HepG2 (cell line): ENCODE measurements at regions not wholly inside any gene's neighbourhood (a gene's known extent, or its start where the extent isn't known, plus 50 kb on each side); places are given as distances from the start of the nearest gene placed in this dataset.

Experiments used
- ATAC-seq: fragments of 200-7000 bp; cut with Tn5 transposase; 3 replicates; pipeline ENCODE4 v1.9.1; 2020; ENCODE audit warnings: mild to moderate bottlenecking, moderate library complexity
- BruUV-seq: library from RNA; stranded (reverse); fragments of 400-500 nt; replicated peaks from 2 replicates; lab custom pipeline; 2021; lab: Mats Ljungman, UMichigan
- CTCF ChIA-PET: fragments of 300-600 bp; formaldehyde crosslinking; extraction: SDS; loops from one replicate; lab custom pipeline; 2021; ENCODE audit warnings: low total read pairs, inconsistent platforms, low intra/inter-chr PET ratio; lab: Yijun Ruan, JAX
- POLR2A ChIA-PET: fragments of 350-600 bp; sonication (Branson Sonifier 250); formaldehyde crosslinking; loops from one replicate; lab custom pipeline; 2020; ENCODE audit warnings: antibody characterized with exemption, inconsistent platforms; lab: Yijun Ruan, JAX
- DNase-seq: peaks from one replicate; pipeline ENCODE4 v3.0.0-alpha.2; 2015; ENCODE audit warnings: low spot score
- FAIRE-seq: peaks from 3 replicates; lab custom pipeline; 2011; peaks lifted over from hg19 to GRCh38; lab: Jason Lieb, UNC
- H2AFZ ChIP-seq: one replicate; pipeline ENCODE4 v1.6.1; 2011; ENCODE audit warnings: low read length, inconsistent platforms
- H3K27ac ChIP-seq: fragments of 300-600 bp; 3 replicates; pipeline ENCODE4 v1.8.0; 2011; ENCODE audit warnings: mixed run types, mild to moderate bottlenecking, mixed read lengths, low read length, inconsistent platforms; ENCODE audit not compliant: insufficient read depth; ENCODE audit errors: extremely low read length
- H3K27me3 ChIP-seq, 2 experiments: fragments of 200-600 bp in 1 of 2; 2 replicates in 1 of 2; 3 replicates in 1 of 2; pipeline versions ENCODE4 v1.6.0 to v1.8.0; 2011; ENCODE audit warnings: low read length in 2 of 2, mild to moderate bottlenecking in 2 of 2, moderate library complexity in 2 of 2, inconsistent platforms in 1 of 2; ENCODE audit not compliant: insufficient read depth in 2 of 2, control insufficient read depth in 1 of 2
- H3K36me3 ChIP-seq, 2 experiments: fragments of 200-600 bp in 1 of 2; replicated peaks in 1 of 2; 2 replicates in 1 of 2; 3 replicates in 1 of 2; pipeline versions ENCODE4 v1.5.1 to v1.8.0; 2011; ENCODE audit warnings: low read length in 2 of 2, inconsistent platforms in 1 of 2; ENCODE audit not compliant: insufficient read depth in 2 of 2, control insufficient read depth in 1 of 2
- H3K4me1 ChIP-seq: 2 replicates; pipeline ENCODE4 v1.5.1; 2012; ENCODE audit warnings: low read length, inconsistent platforms; ENCODE audit not compliant: insufficient read depth
- H3K4me2 ChIP-seq: 2 replicates; pipeline ENCODE4 v1.6.0; 2011; ENCODE audit warnings: low read depth, low read length, inconsistent platforms
- H3K4me3 ChIP-seq, 3 experiments: fragments of 200-600 bp in 1 of 3; sonication (generic), shearing (Covaris generic) in 1 of 3; replicated peaks in 1 of 3; 2 replicates each; pipeline ENCODE4 v1.5.1; 2011 to 2016; ENCODE audit warnings: low read length in 3 of 3, inconsistent platforms in 2 of 3, low read depth in 2 of 3, mild to moderate bottlenecking in 2 of 3, control low read depth in 1 of 3, mixed read lengths in 1 of 3; ENCODE audit not compliant: insufficient read depth in 1 of 3
- H3K79me2 ChIP-seq: one replicate; pipeline ENCODE4 v1.6.1; 2011; ENCODE audit warnings: low read length, inconsistent platforms; ENCODE audit not compliant: insufficient read depth
- H3K9ac ChIP-seq: 2 replicates; pipeline ENCODE4 v1.6.0; 2011; ENCODE audit warnings: mild to moderate bottlenecking, low read depth, low read length, inconsistent platforms; ENCODE audit not compliant: insufficient read depth
- H3K9me3 ChIP-seq: 2 replicates; pipeline ENCODE4 v1.5.1; 2012; ENCODE audit warnings: mild to moderate bottlenecking, low read length
- H4K20me1 ChIP-seq: 2 replicates; pipeline ENCODE4 v1.6.0; 2011; ENCODE audit warnings: inconsistent platforms, mild to moderate bottlenecking, low read length, moderate library complexity; ENCODE audit not compliant: insufficient read depth
- EP300 ChIP-seq, 3 experiments: sonication (generic) in 1 of 3; formaldehyde crosslinking in 1 of 3; IDR thresholded peaks; 2 replicates each; pipeline versions ENCODE4 v1.5.1 to v1.6.1; 2011 to 2020; ENCODE audit warnings: low read depth in 2 of 3, low read length in 2 of 3, borderline replicate concordance in 1 of 3, improper control_type of control experiment in 1 of 3, mild to moderate bottlenecking in 1 of 3, missing genetic modification reagents in 1 of 3, moderate library complexity in 1 of 3
- HBP1 ChIP-seq: IDR thresholded peaks from 2 replicates; pipeline ENCODE4 v1.6.1; 2016; ENCODE audit warnings: low read depth, control low read depth
- KAT8 ChIP-seq: IDR thresholded peaks from 2 replicates; pipeline ENCODE4 v1.6.1; 2016; ENCODE audit warnings: missing genetic modification reagents, missing compliant biosample characterization
- NAIF1 ChIP-seq: sonication (generic); formaldehyde crosslinking; IDR thresholded peaks from 2 replicates; pipeline ENCODE4 v1.5.0; 2020; ENCODE audit warnings: mild to moderate bottlenecking, missing genetic modification reagents, borderline replicate concordance
- PAXIP1 ChIP-seq: sonication (generic); formaldehyde crosslinking; conservative IDR thresholded peaks from 2 replicates; pipeline ENCODE4 v1.4.0; 2020; ENCODE audit warnings: mild to moderate bottlenecking, missing genetic modification reagents, moderate library complexity
- RNF219 ChIP-seq: sonication (generic); formaldehyde crosslinking; IDR thresholded peaks from 2 replicates; pipeline ENCODE4 v1.5.0; 2020; ENCODE audit warnings: mild to moderate bottlenecking, missing genetic modification reagents
- ZNF878 ChIP-seq: sonication (generic); formaldehyde crosslinking; IDR thresholded peaks from 2 replicates; pipeline ENCODE4 v1.8.1; 2023; ENCODE audit warnings: mild to moderate bottlenecking, missing genetic modification reagents, moderate library complexity
- WGBS: methylation state at CpG from one replicate; pipeline ENCODE4 v1.1.6; 2017; ENCODE audit warnings: low lambda C conversion rate; 5-methylcytosine and 5-hydroxymethylcytosine counted together
- in situ Hi-C: cut with HindIII; loops from 2 replicates; pipeline ENCODE4 v1.10.0; 2017; ENCODE audit warnings: low pct_unique_long_range_greater_than_20kb; ENCODE audit not compliant: extremely low pct_ligation_motif_present
- intact Hi-C: fragments of 100-400 bp; cut with micrococcal nuclease; formaldehyde crosslinking; loops from one replicate; pipeline ENCODE4 v1.10.0; 2022; ENCODE audit not compliant: unreplicated experiment

- POLR2A ChIA-PET, result no interaction called here
- DNase-seq (no peak), FAIRE-seq (no peak)
Measured at GRCh38 chr4:55014876-55015275, 110.5 kb downstream of the KDR start.

More at GRCh38 chr4:55014876-55015275, 110.5 kb downstream of the KDR start:
- Histone ChIP-seq H3K4me1 (no peaks in the 10 kb centered on the region), H3K4me2 (no peak overlapping the region), H3K9me3 (no peaks in the 10 kb centered on the region), H3K27ac (no peak overlapping the region), H4K20me1 (no peaks in the 10 kb centered on the region), H3K27me3 (no peaks in the 10 kb centered on the region), H3K79me2 (no peaks in the 10 kb centered on the region), H3K9ac (no peak overlapping the region), H3K4me3 (no peak overlapping the region), H2AFZ (no peak overlapping the region), H3K36me3 (no peaks in the 10 kb centered on the region)
- CTCF ChIA-PET, result no interaction called here
- 4% methylated on average over 2 of the region's 2 CpGs for WGBS
- in situ Hi-C loops (no loop called here), intact Hi-C loops (no loop called here)
- TF ChIP-seq KAT8 (CRISPR knock-in tag) (no peak), NAIF1 (no peak), HBP1 (CRISPR knock-in tag) (no peak), EP300 (IDR thresholded peaks at IDR 0.05; ENCODE audit: low read depth in 2 of 2, low read length in 2 of 2) (no peak), EP300 (CRISPR knock-in tag; IDR thresholded peaks at IDR 0.05; ENCODE audit: borderline replicate concordance) (no peak), ZNF878 (no peak), PAXIP1 (CRISPR knock-in tag) (no peak), RNF219 (no peak)
- BruUV-seq, result no TSS peak
- ATAC-seq, result no peak
